HG02759 (cell line): ENCODE measurements at regions not wholly inside any gene's neighbourhood (a gene's known extent, or its start where the extent isn't known, plus 50 kb on each side); places are given as distances from the start of the nearest gene placed in this dataset.

Experiments used
- ATAC-seq: cut with Tn5 transposase; IDR thresholded peaks from one replicate; pipeline ENCODE4 v1.9.1; 2021; ENCODE audit warnings: mild to moderate bottlenecking, moderate library complexity; ENCODE audit not compliant: unreplicated experiment

- no peak for ATAC-seq
Measured at GRCh38 chr10:128902031-128902710, 564.9 kb upstream of the MGMT start.

GRCh38 chr10:128907155-128907941, 559.7 kb upstream of the MGMT start:
- no peak for ATAC-seq

- ATAC-seq, result no peak
Measured at GRCh38 chr10:128908099-128908498, 558.9 kb upstream of the MGMT start.

GRCh38 chr10:128908499-128908898, 558.5 kb upstream of the MGMT start:
- no peak for ATAC-seq

- no peak for ATAC-seq
Measured at GRCh38 chr10:128912568-128913311, 554.3 kb upstream of the MGMT start.

- no peak for ATAC-seq
Measured at GRCh38 chr10:128914681-128915080, 552.4 kb upstream of the MGMT start.

GRCh38 chr10:128915630-128916029, 551.4 kb upstream of the MGMT start:
- no peak for ATAC-seq

- ATAC-seq, result no peak
Measured at GRCh38 chr10:128916383-128916782, 550.7 kb upstream of the MGMT start.

- no peak for ATAC-seq
Measured at GRCh38 chr10:128921389-128922022, 545.5 kb upstream of the MGMT start.

- no peak for ATAC-seq
Measured at GRCh38 chr10:128922172-128922571, 544.9 kb upstream of the MGMT start.

GRCh38 chr10:128922619-128923196, 544.3 kb upstream of the MGMT start:
- no peak for ATAC-seq

GRCh38 chr10:128924918-128925317, 542.1 kb upstream of the MGMT start:
- no peak for ATAC-seq

GRCh38 chr10:128926711-128927110, 540.3 kb upstream of the MGMT start:
- no peak for ATAC-seq

GRCh38 chr10:128927497-128928161, 539.4 kb upstream of the MGMT start:
- no peak for ATAC-seq

- no peak for ATAC-seq
Measured at GRCh38 chr10:128928231-128928836, 538.7 kb upstream of the MGMT start.

GRCh38 chr10:128929131-128929530, 537.9 kb upstream of the MGMT start:
- no peak for ATAC-seq

GRCh38 chr10:128929767-128930166, 537.3 kb upstream of the MGMT start:
- ATAC-seq, result no peak

- ATAC-seq, result no peak
Measured at GRCh38 chr10:128930515-128930914, 536.5 kb upstream of the MGMT start.

GRCh38 chr10:128932071-128932820, 534.8 kb upstream of the MGMT start:
- ATAC-seq, result no peak
